ENCODE measurements at regions not wholly inside any gene's neighbourhood (a gene's known extent, or its start where the extent isn't known, plus 50 kb on each side); places are given as distances from the start of the nearest gene placed in this dataset.

DNA sequence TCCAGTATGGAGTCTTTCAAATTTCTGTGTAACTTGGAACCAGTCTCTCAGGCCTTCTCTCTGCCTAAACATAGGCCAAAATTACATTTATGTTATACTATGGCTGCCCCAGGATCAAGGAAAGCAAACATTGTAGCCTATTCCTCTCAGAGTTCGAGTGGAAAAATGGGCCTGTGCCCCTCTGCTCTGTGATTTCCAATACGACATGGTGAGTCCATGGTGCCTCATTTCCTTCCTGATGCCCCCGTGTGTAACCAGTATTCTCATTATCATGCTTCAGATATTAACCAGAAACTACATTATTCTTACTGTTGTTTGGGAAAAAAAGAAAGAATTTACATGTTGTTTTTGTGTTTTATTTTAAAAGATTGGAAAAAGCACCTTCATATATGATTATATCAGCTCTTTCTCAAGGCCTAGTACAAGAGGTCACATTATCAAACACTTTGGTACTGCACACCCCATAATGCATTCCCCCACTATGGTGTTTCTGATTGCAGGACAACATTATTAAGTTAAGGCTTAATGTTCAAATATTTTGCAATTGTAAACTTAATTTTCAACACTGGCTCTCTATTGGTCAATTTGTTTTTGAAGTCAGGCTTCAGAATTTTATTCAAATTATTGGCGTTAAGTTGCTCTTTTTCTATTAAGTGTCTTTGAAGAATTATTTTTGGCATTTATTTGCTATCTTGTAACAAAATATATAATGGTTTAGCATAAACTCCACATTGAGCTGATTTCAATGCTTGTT lies 151.8 kb upstream of the SLC27A6 start:
- no peaks in the 10 kb centered on the region for H3K4me1 ChIP-seq (ENCODE audit: control insufficient read depth in 5 of 5, insufficient read depth in 5 of 5, low read length in 5 of 5)
- no peaks in the 10 kb centered on the region for H3K27me3 ChIP-seq (ENCODE audit: control insufficient read depth in 5 of 5, insufficient read depth in 4 of 5, low read length in 5 of 5)
- H3K27ac ChIP-seq (ENCODE audit: low read depth, low read length), result no peak overlapping the region
- no peak overlapping the region for H3K4me3 ChIP-seq (ENCODE audit: low read depth in 1 of 5, low read length in 5 of 5)
- peaks cover 0 to 3% (median 0%) of the 10 kb centered on the region in 5 donors for H3K9me3 ChIP-seq (ENCODE audit: control insufficient read depth in 5 of 5, low read length in 5 of 5)
- no peak overlapping the region for H3K9ac ChIP-seq (ENCODE audit: low read length in 5 of 5)
- H3K36me3 ChIP-seq (ENCODE audit: control insufficient read depth in 5 of 5, insufficient read depth in 5 of 5, low read length in 5 of 5), result no peaks in the 10 kb centered on the region

DNA sequence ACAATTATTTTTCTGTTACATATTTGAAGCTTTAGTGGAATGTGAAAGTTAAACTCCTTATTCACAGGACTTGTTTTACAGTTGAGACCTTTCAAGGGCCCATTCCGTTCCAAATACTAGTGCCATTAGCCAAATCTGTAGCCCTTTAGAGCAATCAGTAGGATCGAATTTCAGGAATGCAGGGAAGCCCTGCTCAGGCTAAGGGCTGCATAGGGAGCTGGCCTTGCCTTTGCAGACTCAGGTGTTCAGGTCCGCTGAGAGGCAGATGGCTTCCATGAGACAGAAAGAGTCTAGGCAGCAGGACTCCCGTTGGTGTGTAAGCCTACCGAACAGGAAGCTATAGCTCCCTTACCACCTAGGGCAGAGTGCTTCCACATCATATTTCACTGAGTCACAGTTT lies 150.1 kb upstream of the SLC27A6 start:
- Histone ChIP-seq H3K27me3 (ENCODE audit: control insufficient read depth in 5 of 5, insufficient read depth in 4 of 5, low read length in 5 of 5) (no peaks in the 10 kb centered on the region), H3K9me3 (ENCODE audit: control insufficient read depth in 5 of 5, low read length in 5 of 5) (peaks cover 0 to 3% (median 0%) of the 10 kb centered on the region in 5 donors), H3K4me1 (ENCODE audit: control insufficient read depth in 5 of 5, insufficient read depth in 5 of 5, low read length in 5 of 5) (no peaks in the 10 kb centered on the region), H3K9ac (ENCODE audit: low read length in 5 of 5) (no peak overlapping the region), H3K27ac (ENCODE audit: low read depth, low read length) (no peak overlapping the region), H3K36me3 (ENCODE audit: control insufficient read depth in 5 of 5, insufficient read depth in 5 of 5, low read length in 5 of 5) (no peaks in the 10 kb centered on the region), H3K4me3 (ENCODE audit: low read depth in 1 of 5, low read length in 5 of 5) (no peak overlapping the region)

DNA sequence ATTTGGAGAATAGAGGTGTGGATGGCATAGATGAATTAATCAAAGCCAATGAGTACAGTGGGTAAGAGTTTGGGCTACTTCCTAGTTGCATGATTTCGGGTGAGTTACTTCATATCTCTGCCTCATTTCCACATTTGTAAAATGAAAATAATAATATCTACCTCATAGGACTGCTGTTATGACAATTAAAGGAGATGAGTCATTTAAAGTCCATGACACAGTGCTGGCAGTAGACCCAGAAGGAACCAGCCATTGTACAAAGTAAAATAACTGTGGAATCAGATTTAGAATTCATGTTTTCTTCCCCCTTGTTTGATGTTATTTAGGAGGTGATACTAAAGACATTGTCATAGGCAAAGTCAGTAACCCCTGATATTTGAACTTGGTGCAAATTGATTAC lies 139.5 kb upstream of the SLC27A6 start:
- no peak overlapping the region for H3K27ac ChIP-seq (ENCODE audit: low read depth, low read length)
- H3K27me3 ChIP-seq (ENCODE audit: control insufficient read depth in 5 of 5, insufficient read depth in 4 of 5, low read length in 5 of 5), result no peaks in the 10 kb centered on the region
- H3K4me3 ChIP-seq (ENCODE audit: low read depth in 1 of 5, low read length in 5 of 5), result no peak overlapping the region
- no peak overlapping the region for H3K9ac ChIP-seq (ENCODE audit: low read length in 5 of 5)
- H3K4me1 ChIP-seq (ENCODE audit: control insufficient read depth in 5 of 5, insufficient read depth in 5 of 5, low read length in 5 of 5), result peaks cover 0 to 12% (median 8%) of the 10 kb centered on the region in 5 donors
- H3K9me3 ChIP-seq (ENCODE audit: control insufficient read depth in 5 of 5, low read length in 5 of 5), result peaks cover 0 to 3% (median 0%) of the 10 kb centered on the region in 5 donors
- no peaks in the 10 kb centered on the region for H3K36me3 ChIP-seq (ENCODE audit: control insufficient read depth in 5 of 5, insufficient read depth in 5 of 5, low read length in 5 of 5)

DNA sequence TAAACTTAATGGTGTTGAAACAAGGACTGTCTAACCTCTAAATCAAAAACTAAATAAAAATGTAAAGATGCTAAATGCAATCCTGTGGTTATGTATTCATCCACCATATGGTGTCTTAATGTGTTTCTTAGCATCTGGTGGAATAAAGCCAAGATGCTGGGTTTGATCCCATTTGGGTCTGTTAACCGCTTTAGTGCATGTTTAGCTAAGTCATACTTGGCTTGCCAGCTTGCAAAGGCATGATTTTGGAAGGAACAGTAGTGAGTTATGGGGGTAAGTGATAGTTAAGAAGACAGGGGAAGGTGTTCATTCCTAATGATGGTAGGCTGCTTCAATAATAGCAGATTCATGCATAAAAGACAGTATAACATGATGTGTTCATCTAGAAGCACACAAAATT lies 139.0 kb upstream of the SLC27A6 start:
- H3K9me3 ChIP-seq (ENCODE audit: control insufficient read depth in 5 of 5, low read length in 5 of 5), result peaks cover 0 to 3% (median 0%) of the 10 kb centered on the region in 5 donors
- H3K27me3 ChIP-seq (ENCODE audit: control insufficient read depth in 5 of 5, insufficient read depth in 4 of 5, low read length in 5 of 5), result no peaks in the 10 kb centered on the region
- H3K4me1 ChIP-seq (ENCODE audit: control insufficient read depth in 5 of 5, insufficient read depth in 5 of 5, low read length in 5 of 5), result peaks cover 0 to 12% (median 8%) of the 10 kb centered on the region in 5 donors
- no peak overlapping the region for H3K27ac ChIP-seq (ENCODE audit: low read depth, low read length)
- H3K9ac ChIP-seq (ENCODE audit: low read length in 5 of 5), result no peak overlapping the region
- H3K36me3 ChIP-seq (ENCODE audit: control insufficient read depth in 5 of 5, insufficient read depth in 5 of 5, low read length in 5 of 5), result no peaks in the 10 kb centered on the region
- no peak overlapping the region for H3K4me3 ChIP-seq (ENCODE audit: low read depth in 1 of 5, low read length in 5 of 5)

DNA sequence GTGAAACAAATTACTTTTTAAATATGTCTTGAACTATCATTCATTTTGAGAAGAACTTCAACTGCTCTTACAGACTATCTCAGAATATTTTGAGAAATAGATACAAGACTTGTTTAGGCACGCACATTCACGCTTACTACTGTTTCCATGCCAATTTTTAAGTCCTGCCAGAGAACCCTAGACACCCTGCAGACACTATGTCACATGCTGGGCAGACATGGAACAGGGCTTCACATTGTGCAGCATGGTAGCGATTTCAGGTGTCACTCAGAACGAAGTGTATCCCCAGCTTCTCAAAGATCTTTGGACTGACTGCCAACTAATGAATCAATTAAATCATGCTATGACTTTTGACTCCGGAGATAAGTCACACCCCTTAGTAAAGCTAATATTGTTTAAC lies 128.7 kb upstream of the SLC27A6 start:
- no peak overlapping the region for H3K27ac ChIP-seq (ENCODE audit: low read depth, low read length)
- H3K27me3 ChIP-seq (ENCODE audit: control insufficient read depth in 5 of 5, insufficient read depth in 4 of 5, low read length in 5 of 5), result no peaks in the 10 kb centered on the region
- no peaks in the 10 kb centered on the region for H3K4me1 ChIP-seq (ENCODE audit: control insufficient read depth in 5 of 5, insufficient read depth in 5 of 5, low read length in 5 of 5)
- no peak overlapping the region for H3K9ac ChIP-seq (ENCODE audit: low read length in 5 of 5)
- no peaks in the 10 kb centered on the region for H3K36me3 ChIP-seq (ENCODE audit: control insufficient read depth in 5 of 5, insufficient read depth in 5 of 5, low read length in 5 of 5)
- no peaks in the 10 kb centered on the region for H3K9me3 ChIP-seq (ENCODE audit: control insufficient read depth in 5 of 5, low read length in 5 of 5)
- H3K4me3 ChIP-seq (ENCODE audit: low read depth in 1 of 5, low read length in 5 of 5), result no peak overlapping the region

DNA sequence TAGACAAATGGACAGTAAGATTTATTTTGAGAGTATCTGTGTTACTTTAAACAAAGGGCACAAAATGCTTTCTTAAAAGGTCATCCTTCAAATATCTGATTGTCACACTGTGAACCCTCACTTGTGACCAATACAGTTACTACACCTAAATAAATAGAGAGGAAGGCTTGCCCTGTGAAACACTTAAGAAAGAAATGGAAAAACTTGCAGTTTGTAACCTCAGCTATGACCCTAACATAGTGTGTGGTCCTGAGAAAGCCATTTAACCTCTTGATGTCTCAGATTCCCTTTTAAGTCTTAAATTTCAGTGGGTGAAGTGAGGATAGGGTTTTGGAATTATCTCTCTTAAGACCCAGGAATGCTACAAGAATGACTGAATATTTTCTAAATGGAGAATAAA lies 126.7 kb upstream of the SLC27A6 start:
- H3K9me3 ChIP-seq (ENCODE audit: control insufficient read depth in 5 of 5, low read length in 5 of 5), result no peaks in the 10 kb centered on the region
- H3K36me3 ChIP-seq (ENCODE audit: control insufficient read depth in 5 of 5, insufficient read depth in 5 of 5, low read length in 5 of 5), result no peaks in the 10 kb centered on the region
- no peak overlapping the region for H3K4me3 ChIP-seq (ENCODE audit: low read depth in 1 of 5, low read length in 5 of 5)
- no peaks in the 10 kb centered on the region for H3K27me3 ChIP-seq (ENCODE audit: control insufficient read depth in 5 of 5, insufficient read depth in 4 of 5, low read length in 5 of 5)
- H3K27ac ChIP-seq (ENCODE audit: low read depth, low read length), result no peak overlapping the region
- no peak overlapping the region for H3K9ac ChIP-seq (ENCODE audit: low read length in 5 of 5)
- no peaks in the 10 kb centered on the region for H3K4me1 ChIP-seq (ENCODE audit: control insufficient read depth in 5 of 5, insufficient read depth in 5 of 5, low read length in 5 of 5)

DNA sequence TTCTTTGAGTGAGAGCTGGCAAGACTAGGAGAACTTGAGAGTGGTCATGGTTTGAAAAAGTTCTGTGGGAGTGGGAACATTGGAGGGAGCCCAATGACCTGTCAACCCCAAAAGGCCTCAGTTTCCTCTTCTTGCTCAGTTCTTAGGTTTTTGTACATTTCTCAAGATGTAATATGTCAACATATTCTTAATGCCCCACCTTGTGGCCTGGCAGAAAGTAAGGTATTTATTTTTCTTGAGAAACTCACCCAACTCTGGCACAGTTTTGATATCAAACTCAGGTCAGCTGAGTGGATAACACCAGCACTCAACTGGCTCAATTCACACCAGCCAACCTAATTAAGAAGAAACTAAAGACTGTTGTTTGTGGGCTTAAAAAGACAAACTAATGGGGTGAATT lies 123.0 kb upstream of the SLC27A6 start:
- Histone ChIP-seq H3K4me1 (ENCODE audit: control insufficient read depth in 5 of 5, insufficient read depth in 5 of 5, low read length in 5 of 5) (no peaks in the 10 kb centered on the region), H3K27ac (ENCODE audit: low read depth, low read length) (no peak overlapping the region), H3K9me3 (ENCODE audit: control insufficient read depth in 5 of 5, low read length in 5 of 5) (no peaks in the 10 kb centered on the region), H3K36me3 (ENCODE audit: control insufficient read depth in 5 of 5, insufficient read depth in 5 of 5, low read length in 5 of 5) (no peaks in the 10 kb centered on the region), H3K9ac (ENCODE audit: low read length in 5 of 5) (no peak overlapping the region), H3K27me3 (ENCODE audit: control insufficient read depth in 5 of 5, insufficient read depth in 4 of 5, low read length in 5 of 5) (no peaks in the 10 kb centered on the region), H3K4me3 (ENCODE audit: low read depth in 1 of 5, low read length in 5 of 5) (no peak overlapping the region)

DNA sequence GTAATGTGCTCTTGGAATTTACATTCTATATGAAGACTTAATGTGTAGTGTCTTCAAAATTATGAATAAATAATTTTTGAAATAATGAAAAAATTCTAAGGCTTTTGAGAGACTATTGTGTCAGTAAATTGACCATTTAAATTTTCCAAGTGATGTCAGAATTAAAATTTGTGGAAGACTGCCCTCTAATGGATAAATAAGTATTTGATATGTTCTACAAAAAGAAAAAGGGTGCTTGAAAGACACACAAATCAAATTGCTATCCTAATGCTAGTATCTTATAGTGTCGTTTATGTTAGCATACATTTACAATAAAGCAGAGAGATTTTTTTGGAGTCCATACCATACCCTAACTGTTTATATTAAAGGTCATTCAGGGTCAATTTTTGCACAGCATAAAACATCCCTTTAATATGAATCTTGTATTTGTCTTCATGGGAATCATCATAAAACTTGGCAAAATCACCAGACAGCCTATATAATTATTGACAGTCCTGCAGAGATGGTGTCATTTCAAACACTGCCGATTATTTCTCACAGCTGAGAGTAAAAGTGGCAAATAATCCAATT lies 120.8 kb upstream of the SLC27A6 start:
- no peak overlapping the region for H3K9ac ChIP-seq (ENCODE audit: low read length in 5 of 5)
- no peak overlapping the region for H3K4me3 ChIP-seq (ENCODE audit: low read depth in 1 of 5, low read length in 5 of 5)
- H3K4me1 ChIP-seq (ENCODE audit: control insufficient read depth in 5 of 5, insufficient read depth in 5 of 5, low read length in 5 of 5), result no peaks in the 10 kb centered on the region
- no peak overlapping the region for H3K27ac ChIP-seq (ENCODE audit: low read depth, low read length)
- H3K9me3 ChIP-seq (ENCODE audit: control insufficient read depth in 5 of 5, low read length in 5 of 5), result peaks cover 0 to 7% (median 0%) of the 10 kb centered on the region in 5 donors
- no peaks in the 10 kb centered on the region for H3K27me3 ChIP-seq (ENCODE audit: control insufficient read depth in 5 of 5, insufficient read depth in 4 of 5, low read length in 5 of 5)
- no peaks in the 10 kb centered on the region for H3K36me3 ChIP-seq (ENCODE audit: control insufficient read depth in 5 of 5, insufficient read depth in 5 of 5, low read length in 5 of 5)

DNA sequence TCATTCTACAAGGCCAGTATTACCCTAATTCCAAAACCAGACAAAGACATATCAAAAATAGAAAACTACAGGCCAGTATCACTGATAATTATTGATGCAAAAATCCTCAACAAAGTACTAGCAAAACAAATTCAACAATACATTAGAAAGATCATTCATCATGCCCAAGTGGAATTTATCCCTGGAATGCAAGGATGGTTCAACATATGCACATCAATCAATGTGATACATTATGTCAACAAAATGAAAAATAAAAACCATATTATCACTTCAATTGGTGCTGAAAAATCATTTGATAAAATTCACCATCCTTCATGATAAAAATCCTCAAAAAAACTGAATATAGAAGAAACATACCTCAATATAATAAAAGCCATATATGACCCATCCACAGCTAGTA lies 115.2 kb upstream of the SLC27A6 start:
- no peaks in the 10 kb centered on the region for H3K4me1 ChIP-seq (ENCODE audit: control insufficient read depth in 5 of 5, insufficient read depth in 5 of 5, low read length in 5 of 5)
- H3K9me3 ChIP-seq (ENCODE audit: control insufficient read depth in 5 of 5, low read length in 5 of 5), result peaks cover 0 to 17% (median 8%) of the 10 kb centered on the region in 5 donors
- no peak overlapping the region for H3K9ac ChIP-seq (ENCODE audit: low read length in 5 of 5)
- no peaks in the 10 kb centered on the region for H3K27me3 ChIP-seq (ENCODE audit: control insufficient read depth in 5 of 5, insufficient read depth in 4 of 5, low read length in 5 of 5)
- no peaks in the 10 kb centered on the region for H3K36me3 ChIP-seq (ENCODE audit: control insufficient read depth in 5 of 5, insufficient read depth in 5 of 5, low read length in 5 of 5)
- H3K27ac ChIP-seq (ENCODE audit: low read depth, low read length), result no peak overlapping the region
- no peak overlapping the region for H3K4me3 ChIP-seq (ENCODE audit: low read depth in 1 of 5, low read length in 5 of 5)

DNA sequence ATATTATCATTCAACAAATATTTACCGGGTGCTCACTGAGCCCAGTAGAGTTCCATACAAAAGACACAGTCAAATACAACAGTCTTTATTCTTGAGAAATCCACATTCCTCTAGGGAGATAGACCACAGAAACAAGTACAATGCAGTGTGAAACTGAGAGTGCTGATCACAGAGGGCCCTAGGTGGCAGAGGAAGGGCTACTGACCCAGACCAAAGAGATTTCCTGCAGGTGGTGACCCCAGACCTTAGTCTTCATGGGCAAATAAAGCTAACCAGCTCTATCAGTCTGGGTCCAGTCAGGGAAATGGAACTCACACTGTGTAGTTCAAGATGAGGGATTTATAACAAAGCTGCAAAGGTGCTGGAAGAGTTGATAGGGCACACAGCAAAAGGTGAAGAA lies 110.4 kb upstream of the SLC27A6 start:
- peaks cover 0 to 8% (median 6%) of the 10 kb centered on the region in 5 donors for H3K9me3 ChIP-seq (ENCODE audit: control insufficient read depth in 5 of 5, low read length in 5 of 5)
- H3K36me3 ChIP-seq (ENCODE audit: control insufficient read depth in 5 of 5, insufficient read depth in 5 of 5, low read length in 5 of 5), result no peaks in the 10 kb centered on the region
- no peak overlapping the region for H3K9ac ChIP-seq (ENCODE audit: low read length in 5 of 5)
- no peak overlapping the region for H3K4me3 ChIP-seq (ENCODE audit: low read depth in 1 of 5, low read length in 5 of 5)
- H3K27ac ChIP-seq (ENCODE audit: low read depth, low read length), result no peak overlapping the region
- H3K4me1 ChIP-seq (ENCODE audit: control insufficient read depth in 5 of 5, insufficient read depth in 5 of 5, low read length in 5 of 5), result no peaks in the 10 kb centered on the region
- no peaks in the 10 kb centered on the region for H3K27me3 ChIP-seq (ENCODE audit: control insufficient read depth in 5 of 5, insufficient read depth in 4 of 5, low read length in 5 of 5)
